GM21526 (cell line): ENCODE measurements at regions not wholly inside any gene's neighbourhood (a gene's known extent, or its start where the extent isn't known, plus 50 kb on each side); places are given as distances from the start of the nearest gene placed in this dataset.
"Not testable (repeated sequence)": the region's sequence is repeated elsewhere in the genome, so short reads cannot be mapped to it uniquely, and the experiment has no call there.

Experiments
- ATAC-seq: cut with Tn5 transposase; IDR thresholded peaks from one replicate; pipeline ENCODE4 v1.9.1; 2021; ENCODE audit warnings: moderate library complexity; ENCODE audit not compliant: unreplicated experiment, low FRiP score

DNA sequence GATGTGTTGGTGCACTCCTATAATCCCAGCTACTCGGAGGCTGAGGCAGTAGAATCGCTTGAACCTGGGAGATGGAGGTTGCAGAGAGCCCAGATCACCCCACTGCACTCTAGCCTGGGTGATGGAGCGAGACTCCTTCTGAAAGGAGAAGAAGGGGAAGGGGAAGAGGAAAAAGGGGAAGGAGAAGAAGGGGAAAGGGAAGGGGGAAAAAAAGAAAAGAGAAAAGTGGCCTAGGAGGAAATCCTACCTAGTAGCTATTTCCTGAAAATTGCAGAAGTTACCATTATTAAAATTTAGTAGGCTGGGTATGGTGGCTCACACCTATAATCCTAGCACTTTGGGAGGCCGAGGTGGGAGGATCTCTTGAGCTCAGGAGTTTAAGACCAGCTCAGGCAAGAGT is 67.4 kb downstream of the ARRDC3 start:
- no peak for ATAC-seq

DNA sequence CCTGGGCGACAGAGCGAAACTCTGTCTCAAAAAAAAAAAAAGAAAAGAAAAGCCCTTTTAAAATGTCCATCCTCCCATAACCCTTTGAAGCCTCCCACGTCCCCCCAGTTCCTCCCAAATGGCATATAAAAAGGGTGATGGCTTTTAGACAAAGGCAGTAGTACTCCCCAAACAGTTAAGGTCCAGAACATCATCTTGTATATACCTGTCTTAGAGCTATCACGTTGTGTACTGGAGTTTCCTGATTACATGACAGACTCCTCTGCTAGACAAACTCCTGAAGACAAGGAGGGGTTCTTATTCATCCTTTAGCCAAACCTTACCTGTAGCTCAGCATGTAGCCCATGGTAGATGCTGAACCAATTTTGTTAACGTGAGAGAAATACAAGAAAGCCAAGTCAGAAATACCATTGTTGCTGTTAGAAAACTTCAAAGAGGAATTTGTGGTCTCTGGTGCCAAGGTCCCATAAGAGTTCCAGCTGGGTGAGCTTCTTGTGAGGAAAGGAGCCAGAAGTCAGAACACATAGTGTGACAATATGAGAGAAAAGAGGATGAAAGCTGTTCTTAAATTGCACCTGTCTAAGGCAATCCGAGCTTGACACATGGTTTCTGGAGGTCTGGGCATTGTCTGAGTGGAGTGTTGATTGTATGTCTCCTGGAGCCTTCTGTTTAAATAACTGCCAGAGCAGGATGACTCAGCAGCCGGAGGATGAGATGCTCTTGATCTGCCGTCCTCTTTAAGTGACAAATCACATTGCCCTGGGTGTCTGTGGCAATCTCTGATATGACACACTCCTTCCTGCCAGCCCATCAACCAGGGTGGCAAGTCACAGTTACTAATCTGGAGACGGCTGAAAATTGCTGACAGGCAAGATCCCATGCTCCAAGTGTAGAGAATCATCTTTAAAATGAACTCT is 69.1 kb downstream of the ARRDC3 start:
- peak; percentile 52 for ATAC-seq

DNA sequence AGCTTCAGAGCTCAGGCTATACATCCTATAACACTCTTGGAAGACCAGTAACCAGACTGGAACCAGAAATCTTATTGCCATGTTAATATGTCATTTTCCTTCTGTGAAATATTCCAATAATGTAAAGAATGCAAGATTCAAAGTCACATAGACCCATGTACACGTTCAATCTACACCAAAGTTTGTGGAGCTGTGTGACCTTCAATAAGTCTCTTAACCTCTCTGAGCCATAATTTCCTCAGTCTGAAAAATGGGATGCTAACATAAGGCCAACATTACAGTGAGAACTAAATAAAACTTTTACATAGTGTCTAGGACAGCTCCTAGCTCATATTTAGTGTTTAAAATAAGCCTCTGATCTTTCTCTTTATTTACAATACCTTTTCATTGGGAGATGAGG is 70.4 kb downstream of the ARRDC3 start:
- ATAC-seq = no peak

DNA sequence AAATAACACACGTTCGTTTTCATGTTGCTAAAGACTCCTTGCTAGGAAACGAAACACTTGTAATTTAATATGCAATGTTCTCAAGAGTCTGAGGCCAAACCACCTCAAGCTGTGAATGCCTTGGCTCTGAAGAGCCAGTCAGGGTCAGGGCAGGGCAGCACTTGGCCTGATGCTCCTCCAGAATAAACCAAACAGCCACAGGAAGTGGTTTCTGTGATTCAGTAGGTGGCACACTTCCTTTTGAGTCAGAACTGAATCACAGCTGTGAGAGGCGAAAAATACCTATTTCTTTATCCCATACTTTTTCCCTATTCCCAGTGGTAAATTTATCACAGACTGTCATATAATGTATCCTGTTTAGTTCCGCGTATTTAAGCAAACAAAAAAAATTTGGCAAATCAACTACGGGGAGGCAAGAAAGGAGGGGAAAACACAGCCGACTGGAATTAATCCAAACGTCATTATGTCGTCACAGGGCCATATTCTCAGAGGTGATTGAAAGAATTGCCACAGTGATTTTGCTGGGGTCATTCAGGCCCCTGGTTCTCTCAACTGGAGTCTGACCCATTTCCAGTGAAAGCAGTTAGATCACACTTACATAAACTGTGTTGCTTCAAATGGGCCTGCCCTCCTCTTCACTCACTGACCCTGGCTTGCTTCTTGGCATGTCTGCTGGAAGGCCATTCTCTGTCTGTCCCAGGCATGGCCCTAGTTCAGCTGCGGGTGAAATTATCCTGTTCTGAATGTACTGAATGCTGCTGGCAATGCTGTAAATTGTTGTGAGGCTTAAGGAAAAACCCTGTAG is 71.2 kb downstream of the ARRDC3 start:
- ATAC-seq = peak; percentile 89

DNA sequence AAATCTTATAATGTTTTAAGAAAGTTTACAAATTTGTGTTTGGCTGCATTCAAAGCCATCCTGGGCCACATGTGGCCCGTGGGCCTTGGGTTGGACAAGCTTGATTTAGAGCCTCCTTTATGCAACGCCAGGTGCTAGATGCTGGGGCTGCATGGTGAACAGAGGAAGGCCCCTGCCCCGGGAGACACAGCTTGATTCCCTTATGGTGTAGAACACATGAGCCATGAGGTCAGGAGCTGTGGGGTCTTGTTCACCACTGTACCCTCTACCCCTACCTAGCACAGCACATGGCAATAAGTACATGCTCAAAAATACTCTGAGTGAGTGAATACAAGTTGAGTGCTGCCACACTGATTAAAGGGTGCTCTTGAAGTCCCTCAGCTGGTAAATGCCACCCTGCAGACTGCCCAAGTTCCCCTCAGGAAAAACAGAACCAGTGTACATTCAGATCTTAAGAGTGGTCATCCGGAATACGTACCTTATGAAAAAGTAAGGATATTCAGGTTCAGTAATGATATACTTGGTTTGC is 71.9 kb downstream of the ARRDC3 start:
- ATAC-seq = peak; percentile 9

DNA sequence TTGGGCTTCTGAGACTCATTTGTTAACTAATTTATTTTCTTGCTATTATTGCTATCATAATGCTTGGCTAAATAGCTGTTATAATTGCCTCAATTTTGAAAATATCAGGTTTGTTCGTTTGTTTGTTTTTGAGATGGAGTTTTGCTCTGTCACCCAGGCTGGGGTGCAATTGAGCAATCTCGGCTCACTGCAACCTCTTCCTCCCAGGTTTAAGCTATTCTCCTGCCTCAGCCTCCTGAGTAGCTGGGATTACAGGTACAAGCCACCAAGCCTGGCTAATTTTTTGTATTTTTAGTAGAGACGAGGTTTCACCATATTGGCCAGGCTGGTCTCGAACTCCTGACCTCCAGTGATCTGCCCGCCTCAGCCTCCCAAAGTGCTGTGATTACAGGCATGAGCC is 75.0 kb downstream of the ARRDC3 start:
- ATAC-seq = not testable (repeated sequence)

- ATAC-seq = no peak
Measured at GRCh38 chr5:91307048-91307447, 76.1 kb downstream of the ARRDC3 start.

- no peak for ATAC-seq
Measured at GRCh38 chr5:91306497-91306896, 76.6 kb downstream of the ARRDC3 start.

DNA sequence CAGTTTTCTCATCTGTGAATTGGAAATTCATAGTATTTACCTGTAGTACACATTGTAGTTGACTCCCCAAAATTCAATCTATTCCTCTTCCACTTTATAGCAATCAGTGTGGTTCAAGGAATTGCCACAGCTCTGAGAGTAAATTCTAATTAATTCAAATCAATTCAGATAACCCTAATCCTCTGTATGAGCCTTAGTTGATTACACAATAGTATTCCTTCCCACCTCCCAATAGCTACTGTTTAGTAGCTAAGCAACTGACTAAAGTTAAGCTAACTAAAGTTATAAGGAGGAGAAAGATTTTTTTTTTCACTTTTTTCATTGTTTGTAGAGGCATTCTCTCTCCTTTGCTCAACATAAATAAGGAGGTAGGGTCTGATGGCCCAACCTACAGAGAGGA is 77.5 kb downstream of the ARRDC3 start:
- no peak for ATAC-seq

DNA sequence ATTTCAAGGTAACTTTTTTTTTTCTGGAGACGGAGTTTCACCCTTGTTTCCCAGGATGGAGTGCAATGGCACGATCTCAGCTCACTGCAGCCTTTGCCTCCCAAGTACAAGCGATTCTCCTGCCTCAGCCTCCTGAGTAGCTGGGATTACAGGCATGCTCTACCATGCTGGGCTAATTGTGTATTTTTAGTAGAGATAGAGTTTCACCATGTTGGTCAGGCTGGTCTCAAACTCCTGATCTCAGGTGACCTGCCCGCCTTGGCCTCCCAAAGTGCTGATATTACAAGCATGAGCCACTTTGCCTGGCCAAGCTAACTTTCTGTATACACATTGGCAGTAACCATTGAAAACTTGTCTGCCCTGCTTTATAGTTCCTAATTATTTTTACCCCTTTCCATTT is 79.1 kb downstream of the ARRDC3 start:
- ATAC-seq = not testable (repeated sequence)

DNA sequence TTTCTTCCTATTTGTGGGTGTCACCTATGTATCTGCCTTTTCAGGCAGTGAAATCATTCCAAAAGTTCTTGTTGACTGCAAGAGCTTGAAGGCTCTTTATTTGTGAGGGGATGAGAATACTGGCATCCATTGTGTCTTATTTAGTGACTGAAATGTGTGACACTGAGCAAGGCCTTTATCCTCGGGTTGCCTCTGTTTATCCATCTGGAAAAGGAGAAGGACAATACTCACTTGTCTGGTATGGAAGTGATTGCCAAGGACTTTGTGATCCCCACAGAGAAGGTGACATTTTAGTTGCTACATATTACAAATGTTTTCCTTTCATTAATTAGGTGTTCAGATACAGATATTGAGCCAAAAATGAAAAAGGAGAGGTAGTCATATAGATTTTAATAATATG is 80.2 kb downstream of the ARRDC3 start:
- no peak for ATAC-seq

DNA sequence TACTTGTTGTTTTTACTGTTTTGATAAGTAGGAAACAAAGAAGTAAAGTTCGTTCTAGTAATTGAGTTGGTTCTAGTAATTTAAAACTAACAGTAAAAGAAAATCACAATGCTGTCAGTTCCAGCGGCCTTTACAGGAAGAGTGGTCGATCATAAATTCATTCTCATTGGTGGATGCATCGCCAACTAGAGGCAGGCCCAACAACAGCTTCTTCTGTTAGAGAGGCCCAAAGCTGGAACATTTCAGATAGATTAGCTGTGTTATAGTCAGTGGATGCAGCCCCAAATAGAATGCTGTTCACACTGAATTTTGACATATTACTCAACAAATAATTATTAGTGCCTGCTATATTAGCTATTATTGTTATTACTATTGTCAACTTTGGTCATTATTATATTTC is 80.8 kb downstream of the ARRDC3 start:
- ATAC-seq = no peak

DNA sequence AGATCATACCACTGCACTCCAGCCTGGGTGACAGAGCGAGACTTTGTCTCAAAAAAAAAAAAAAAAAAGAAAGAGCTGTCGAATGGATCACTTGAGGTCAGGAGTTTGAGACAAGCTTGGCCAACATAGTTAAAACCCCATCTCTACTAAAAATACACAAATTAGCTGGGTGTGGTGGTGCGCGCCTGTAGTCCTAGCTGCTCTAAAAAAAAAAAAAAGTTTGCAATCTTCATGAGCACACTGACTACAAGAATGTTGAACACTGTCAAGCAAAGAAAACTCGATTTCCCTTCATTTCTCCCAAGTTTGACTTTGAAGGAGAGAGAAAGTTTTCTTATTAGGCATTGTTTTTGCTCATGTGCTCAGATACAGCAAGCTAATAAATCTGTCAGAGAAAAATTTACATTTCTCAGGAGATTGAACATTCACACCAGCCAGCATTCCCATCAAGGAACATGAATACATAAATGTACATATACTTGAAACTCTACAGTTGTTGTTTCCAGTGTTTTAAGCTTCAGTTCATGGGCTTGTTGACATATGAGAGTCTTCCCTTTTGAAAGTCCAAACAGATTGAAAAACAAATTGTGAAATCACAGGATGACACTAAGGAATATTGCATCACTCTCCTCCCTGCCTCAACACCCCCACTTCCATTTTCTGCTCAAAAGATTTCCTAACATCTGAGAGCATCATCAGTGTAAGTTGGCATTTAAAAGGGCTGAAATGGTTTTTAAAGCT is 81.8 kb downstream of the ARRDC3 start:
- ATAC-seq = no peak

DNA sequence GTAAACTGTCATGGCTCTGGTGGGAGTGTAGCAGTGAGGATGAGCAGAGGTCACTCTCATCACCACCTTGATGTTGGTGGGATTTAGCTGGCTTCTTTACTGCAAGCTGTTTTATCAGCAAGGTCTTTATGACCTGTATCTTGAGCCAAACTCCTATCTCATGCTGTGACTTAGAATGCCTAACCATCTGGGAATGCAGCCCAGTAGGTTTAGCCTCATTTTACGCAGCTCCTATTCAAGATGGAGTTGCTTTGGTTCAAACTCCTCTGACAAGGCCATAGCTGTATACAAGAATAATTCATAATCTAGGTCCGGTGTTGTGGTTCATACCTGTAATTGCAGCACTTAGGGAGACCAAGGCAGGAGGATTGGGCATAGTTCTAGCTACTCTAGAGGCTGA is 85.1 kb downstream of the ARRDC3 start:
- no peak for ATAC-seq

DNA sequence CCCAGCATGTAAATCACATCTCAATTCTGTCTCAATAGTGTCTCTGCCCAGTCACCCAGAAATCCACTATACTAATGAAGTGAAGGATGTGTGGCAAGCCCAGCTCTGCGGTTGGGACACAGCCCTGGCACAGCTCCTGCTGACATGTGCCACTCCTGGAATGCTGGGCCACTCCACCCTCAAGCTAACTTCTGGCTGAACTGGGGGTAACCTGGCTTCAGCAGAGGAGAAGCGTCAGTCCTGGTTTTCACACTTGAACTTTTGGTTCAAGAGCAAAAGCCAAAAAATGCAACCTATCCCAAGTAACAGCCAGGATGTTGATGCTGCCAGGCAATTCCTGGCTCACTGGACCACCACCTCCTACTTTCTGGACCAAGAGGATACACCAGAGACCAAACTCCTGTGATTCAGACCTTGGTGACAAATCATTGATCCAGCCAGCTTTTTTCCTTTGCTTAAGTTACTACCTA is 86.4 kb downstream of the ARRDC3 start:
- ATAC-seq = no peak

DNA sequence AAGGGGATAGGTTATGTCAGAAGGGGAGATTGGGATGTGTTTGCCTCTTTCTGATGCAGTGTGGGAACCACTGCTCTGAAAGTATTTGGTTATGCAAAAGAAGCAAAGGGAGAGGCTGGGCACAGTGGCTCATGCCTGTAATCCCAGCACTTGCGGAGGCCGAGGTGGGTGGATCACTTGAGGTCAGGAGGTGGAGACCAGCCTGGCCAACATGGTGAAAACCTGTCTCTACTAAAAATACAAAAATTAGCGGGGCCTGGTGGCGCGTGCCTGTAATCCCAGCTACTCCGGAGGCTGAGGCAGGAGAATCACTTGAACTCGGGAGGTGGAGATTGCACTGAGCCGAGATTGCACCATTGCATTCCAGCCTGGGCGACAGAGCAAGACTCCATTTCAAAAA is 87.0 kb downstream of the ARRDC3 start:
- not testable (repeated sequence) for ATAC-seq

- peak; percentile 78 for ATAC-seq
Measured at GRCh38 chr5:91293131-91293530, 90.0 kb downstream of the ARRDC3 start.

DNA sequence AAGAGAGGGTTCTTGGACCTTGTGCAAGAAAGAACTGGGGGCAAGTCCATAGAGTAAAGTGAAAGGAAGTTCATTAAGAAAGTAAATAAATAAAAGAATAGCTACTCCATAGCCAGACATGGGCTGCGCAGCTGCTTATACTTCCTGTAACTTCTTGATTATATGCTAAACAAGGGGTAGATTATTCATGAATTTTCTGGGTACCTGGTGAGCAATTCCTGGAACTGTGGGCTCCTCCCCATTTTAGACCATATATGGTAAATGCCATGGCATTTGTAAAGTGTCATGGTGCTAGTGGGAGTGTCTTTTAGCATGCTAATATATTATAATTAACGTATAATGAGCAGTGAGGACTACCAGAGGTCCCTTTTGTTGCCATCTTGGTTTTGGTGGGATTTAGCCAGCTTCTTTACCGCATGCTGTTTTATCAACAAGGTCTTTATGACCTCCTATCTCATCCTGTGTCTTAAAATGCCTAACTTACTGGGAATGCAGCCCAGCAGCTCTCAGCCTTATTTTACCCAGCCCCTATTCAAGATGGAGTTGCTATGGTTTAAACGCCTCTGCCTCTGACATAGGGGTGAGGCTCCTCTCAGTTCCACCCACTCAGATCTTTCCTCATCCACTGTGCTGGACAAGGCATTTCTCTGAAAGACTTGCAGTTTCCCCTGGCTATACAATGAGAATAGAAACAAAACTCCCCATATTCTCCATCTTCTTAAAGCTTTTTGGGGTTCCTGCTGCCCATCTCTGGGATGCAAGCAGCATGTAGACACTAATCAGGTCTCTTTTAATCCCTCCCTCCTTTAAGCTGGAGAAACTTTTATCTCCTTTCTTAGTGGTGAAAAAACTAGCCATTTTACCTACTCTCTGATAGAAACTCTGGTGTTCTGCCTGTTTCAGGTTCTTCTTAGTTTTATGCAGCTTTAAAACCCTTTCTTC is 91.2 kb downstream of the ARRDC3 start:
- no peak for ATAC-seq

GRCh38 chr5:91288118-91288916 is 94.8 kb downstream of the ARRDC3 start:
- ATAC-seq = no peak
